T-cell (primary cell): ENCODE measurements at regions not wholly inside any gene's neighbourhood (a gene's known extent, or its start where the extent isn't known, plus 50 kb on each side); places are given as distances from the start of the nearest gene placed in this dataset.

Experiments
- ATAC-seq, 4 experiments: fragments of 200-7000 bp in 3 of 4; fragments of 150-1000 bp in 1 of 4; cut with Tn5 transposase; replicated peaks in 1 of 4; 1 replicate in 3 of 4; 2 replicates in 1 of 4; pipeline ENCODE4 v1.10.0; 2021; ENCODE audit warnings: moderate library complexity in 3 of 4, mild to moderate bottlenecking in 2 of 4, moderate number of reproducible peaks in 1 of 4
- CTCF ChIA-PET, 2 donors: fragments of 300-600 bp; sonication (Branson Sonifier 250); formaldehyde crosslinking; loops; one replicate each; lab custom pipeline; 2022; ENCODE audit warnings: antibody characterized with exemption in 2 of 2; lab: Charles Lee
- POLR2A ChIA-PET, 2 donors: fragments of 300-600 bp; sonication (Branson Sonifier 250); formaldehyde crosslinking; loops; one replicate each; lab custom pipeline; 2022; ENCODE audit warnings: antibody characterized with exemption in 2 of 2; lab: Charles Lee
- DNase-seq, 35 experiments: peaks; one replicate each; pipeline versions ENCODE4 v3.0.0 to v3.0.0-alpha.2; 2013 to 2023
- H3K27ac ChIP-seq: one replicate; pipeline ENCODE4 v1.5.1; 2013; ENCODE audit warnings: low read length
- H3K27me3 ChIP-seq, 2 experiments: replicated peaks in 1 of 2; 1 replicate in 1 of 2; 2 replicates in 1 of 2; pipeline versions ENCODE4 v1.6.1 to v1.7.0; 2013; ENCODE audit warnings: low read length in 1 of 2, mixed read lengths in 1 of 2; ENCODE audit not compliant: control insufficient read depth in 2 of 2, insufficient read depth in 2 of 2; ENCODE audit errors: extremely low read depth in 1 of 2
- H3K36me3 ChIP-seq, 2 donors: 1 replicate in 1 of 2; 2 replicates in 1 of 2; pipeline versions ENCODE4 v1.6.1 to v1.7.0; 2013; ENCODE audit warnings: low read length in 1 of 2; ENCODE audit not compliant: control insufficient read depth in 2 of 2, insufficient read depth in 1 of 2; ENCODE audit errors: extremely low read depth in 1 of 2
- H3K4me1 ChIP-seq, 2 experiments: 1 replicate in 1 of 2; 2 replicates in 1 of 2; pipeline versions ENCODE4 v1.6.1 to v1.7.0; 2013; ENCODE audit warnings: low read length in 2 of 2, mixed read lengths in 1 of 2; ENCODE audit not compliant: insufficient read depth in 2 of 2, control insufficient read depth in 1 of 2; ENCODE audit errors: extremely low read depth in 1 of 2
- H3K4me3 ChIP-seq, 2 donors: 1 replicate in 1 of 2; 2 replicates in 1 of 2; pipeline versions ENCODE4 v1.5.1 to v1.7.0; 2013; ENCODE audit warnings: mild to moderate bottlenecking in 2 of 2, low read length in 1 of 2, moderate library complexity in 1 of 2; ENCODE audit not compliant: control insufficient read depth in 1 of 2; ENCODE audit errors: extremely low read depth in 1 of 2
- H3K9me3 ChIP-seq: 2 replicates; pipeline ENCODE4 v1.7.0; 2013
- H3K27ac Mint-ChIP-seq, 2 donors: one replicate each; pipeline ENCODE4 v1.8.0; 2020 to 2021; ENCODE audit warnings: mild to moderate bottlenecking in 2 of 2, mixed read lengths in 2 of 2
- H3K27me3 Mint-ChIP-seq, 2 donors: one replicate each; pipeline ENCODE4 v1.8.0; 2021 to 2022; ENCODE audit warnings: mixed read lengths in 2 of 2
- H3K36me3 Mint-ChIP-seq: one replicate; pipeline ENCODE4 v1.8.0; 2021; ENCODE audit warnings: mixed read lengths
- H3K4me1 Mint-ChIP-seq, 3 donors: one replicate each; pipeline ENCODE4 v1.8.0; 2020 to 2022; ENCODE audit warnings: mixed read lengths in 3 of 3, mild to moderate bottlenecking in 1 of 3
- H3K4me3 Mint-ChIP-seq, 3 donors: one replicate each; pipeline ENCODE4 v1.8.0; 2020 to 2022; ENCODE audit warnings: mild to moderate bottlenecking in 3 of 3, mixed read lengths in 3 of 3, moderate library complexity in 3 of 3
- H3K9me3 Mint-ChIP-seq, 3 donors: one replicate each; pipeline ENCODE4 v1.8.0; 2020 to 2022; ENCODE audit warnings: mixed read lengths in 3 of 3
- WGBS: methylation state at CpG from one replicate; pipeline ENCODE4 v1.1.5; 2013; ENCODE audit warnings: missing lambda C conversion rate; ENCODE audit not compliant: insufficient coverage; 5-methylcytosine and 5-hydroxymethylcytosine counted together

DNA sequence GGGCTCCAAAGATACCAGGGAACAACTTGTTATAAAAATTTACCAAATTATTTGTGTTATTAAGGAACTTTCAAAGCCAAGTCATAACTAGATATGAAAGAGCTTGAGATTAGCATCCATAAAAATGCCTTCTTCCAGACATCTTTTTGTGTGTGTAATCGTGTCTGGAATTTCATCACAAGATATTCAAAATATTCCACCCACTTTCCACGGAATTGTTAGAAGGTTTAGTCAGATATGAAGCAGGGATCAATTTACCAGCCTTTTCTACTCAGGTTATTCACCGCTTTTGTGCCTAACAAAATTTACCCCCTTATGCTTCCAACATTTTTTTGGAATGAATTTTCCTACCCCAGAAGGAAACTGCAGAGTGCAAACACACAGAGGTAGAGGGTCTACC lies 130.2 kb upstream of the ACVR2A start:
- H3K9me3 Mint-ChIP-seq = peaks cover 6 to 26% (median 23%) of the 10 kb centered on the region in 3 donors
- POLR2A ChIA-PET = no interaction called here

DNA sequence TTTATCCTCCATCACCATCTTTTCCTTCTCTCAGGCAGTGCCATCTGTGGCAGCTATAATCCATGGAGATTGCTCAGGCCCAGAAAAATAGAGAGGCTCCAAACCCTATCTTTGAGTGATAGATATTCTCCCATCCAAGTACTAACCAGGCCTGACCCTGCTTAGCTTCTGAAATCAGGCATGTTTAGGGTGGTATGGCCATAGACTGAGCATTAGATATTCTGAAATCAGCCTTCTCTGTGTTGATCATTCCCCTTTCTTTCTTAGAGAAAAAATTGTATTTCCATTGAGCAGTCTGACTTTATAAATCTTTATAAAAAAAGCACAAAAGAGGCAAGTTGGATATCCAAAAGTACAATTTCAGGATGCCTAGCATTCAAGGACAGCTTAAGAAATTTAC lies 131.5 kb upstream of the ACVR2A start:
- ChIA-PET POLR2A (no interaction called here), CTCF (no interaction called here)
- no peak for DNase-seq
- ATAC-seq = no peak
- Histone ChIP-seq H3K27ac (no peak overlapping the region), H3K27me3 (no peaks in the 10 kb centered on the region), H3K9me3 (no peaks in the 10 kb centered on the region), H3K4me3 (no peak overlapping the region), H3K4me1 (no peaks in the 10 kb centered on the region), H3K36me3 (no peaks in the 10 kb centered on the region)
- Mint-ChIP-seq H3K27me3 (peaks cover 2 to 4% of the 10 kb centered on the region in 2 donors), H3K4me1 (no peaks in the 10 kb centered on the region), H3K36me3 (peaks cover 4% of the 10 kb centered on the region), H3K27ac (no peak overlapping the region), H3K4me3 (no peak overlapping the region), H3K9me3 (peaks cover 6 to 26% (median 23%) of the 10 kb centered on the region in 3 donors)

More for the DNA sequence above, 130.2 kb upstream of the ACVR2A start:
- no CpG with 5 or more reads among the region's 3 CpGs for WGBS
- Histone ChIP-seq H3K4me1 (no peaks in the 10 kb centered on the region), H3K4me3 (no peak overlapping the region), H3K36me3 (no peaks in the 10 kb centered on the region), H3K27me3 (no peaks in the 10 kb centered on the region), H3K9me3 (no peaks in the 10 kb centered on the region), H3K27ac (no peak overlapping the region)
- Mint-ChIP-seq H3K4me1 (no peaks in the 10 kb centered on the region), H3K36me3 (peaks cover 4% of the 10 kb centered on the region), H3K27ac (no peak overlapping the region), H3K4me3 (no peak overlapping the region), H3K27me3 (peaks cover 2 to 4% of the 10 kb centered on the region in 2 donors)
- CTCF ChIA-PET = no interaction called here
- ATAC-seq = no peak
- no peak for DNase-seq

DNA sequence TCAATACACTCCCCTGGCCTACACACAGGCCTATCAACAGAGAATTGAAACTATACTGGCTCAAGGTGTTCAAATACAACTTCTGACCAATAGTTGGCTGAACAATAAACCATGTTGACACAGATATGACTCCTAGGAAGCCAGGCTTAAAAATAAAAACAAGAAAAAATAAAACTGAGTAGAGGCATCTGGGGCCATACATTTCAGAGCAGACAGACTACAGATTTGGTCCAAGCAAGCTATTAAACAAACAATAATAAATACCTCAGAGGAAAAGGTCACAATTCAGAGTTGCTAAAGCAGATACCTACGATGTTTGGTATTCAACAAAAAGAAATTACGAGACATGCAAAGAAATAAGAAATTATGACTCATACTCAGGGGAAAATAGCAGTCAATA lies 132.8 kb upstream of the ACVR2A start:
- H3K4me1 Mint-ChIP-seq = no peaks in the 10 kb centered on the region
- ChIA-PET CTCF (no interaction called here), POLR2A (no interaction called here)
- peaks cover 2 to 4% of the 10 kb centered on the region in 2 donors for H3K27me3 Mint-ChIP-seq
- DNase-seq (no peak), ATAC-seq (no peak)
- H3K36me3 Mint-ChIP-seq = peaks cover 4% of the 10 kb centered on the region
- no peaks in the 10 kb centered on the region for H3K27me3 ChIP-seq
- no peaks in the 10 kb centered on the region for H3K9me3 ChIP-seq
- H3K9me3 Mint-ChIP-seq = peaks cover 11 to 31% (median 29%) of the 10 kb centered on the region in 3 donors
- no peak overlapping the region for H3K4me3 Mint-ChIP-seq
- no peaks in the 10 kb centered on the region for H3K36me3 ChIP-seq
- no peaks in the 10 kb centered on the region for H3K4me1 ChIP-seq
- no peak overlapping the region for H3K27ac ChIP-seq
- H3K4me3 ChIP-seq = no peak overlapping the region
- H3K27ac Mint-ChIP-seq = no peak overlapping the region
- no CpG with 5 or more reads among the region's 2 CpGs for WGBS

DNA sequence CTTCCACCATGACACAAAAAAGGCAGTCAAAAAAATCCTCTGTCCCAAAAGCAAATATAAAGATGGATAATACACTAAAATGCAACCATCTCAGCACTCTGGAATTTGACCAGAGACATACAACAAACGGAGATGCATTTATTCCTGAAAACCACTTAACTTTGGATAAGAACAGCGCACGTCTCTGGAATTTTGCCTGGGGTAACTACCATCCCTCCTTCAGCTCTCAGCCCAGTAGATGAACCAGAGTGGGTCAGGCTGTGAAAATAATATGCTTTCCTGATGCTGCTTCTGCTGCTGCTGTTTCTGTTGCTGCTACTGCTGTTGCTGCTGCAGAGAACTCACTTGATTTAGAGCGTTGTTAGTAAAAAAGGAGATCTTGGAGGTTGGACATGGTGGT lies 133.8 kb upstream of the ACVR2A start:
- Mint-ChIP-seq H3K36me3 (peaks cover 4% of the 10 kb centered on the region), H3K9me3 (peaks cover 11 to 33% (median 30%) of the 10 kb centered on the region in 3 donors), H3K27me3 (peaks cover 2 to 4% of the 10 kb centered on the region in 2 donors), H3K4me3 (no peak overlapping the region), H3K4me1 (no peaks in the 10 kb centered on the region), H3K27ac (no peak overlapping the region)
- H3K4me1 ChIP-seq = no peaks in the 10 kb centered on the region
- no peaks in the 10 kb centered on the region for H3K9me3 ChIP-seq
- ChIA-PET CTCF (interaction anchor here in 1 of 2 donors (0.6 kb wide), 1 partner anchor 462 kb away, joined by 3 read pairs; no protein-coding TSS in a partner anchor), POLR2A (interaction anchor here in 1 of 2 donors (0.7 kb wide), 1 partner anchor 115 kb away, joined by 3 read pairs; no protein-coding TSS in a partner anchor)
- no peak for ATAC-seq
- H3K27ac ChIP-seq = no peak overlapping the region
- H3K4me3 ChIP-seq = no peak overlapping the region
- 86% methylated on average over 1 of the region's 4 CpGs for WGBS
- no peaks in the 10 kb centered on the region for H3K36me3 ChIP-seq
- DNase-seq = no peak
- H3K27me3 ChIP-seq = no peaks in the 10 kb centered on the region

DNA sequence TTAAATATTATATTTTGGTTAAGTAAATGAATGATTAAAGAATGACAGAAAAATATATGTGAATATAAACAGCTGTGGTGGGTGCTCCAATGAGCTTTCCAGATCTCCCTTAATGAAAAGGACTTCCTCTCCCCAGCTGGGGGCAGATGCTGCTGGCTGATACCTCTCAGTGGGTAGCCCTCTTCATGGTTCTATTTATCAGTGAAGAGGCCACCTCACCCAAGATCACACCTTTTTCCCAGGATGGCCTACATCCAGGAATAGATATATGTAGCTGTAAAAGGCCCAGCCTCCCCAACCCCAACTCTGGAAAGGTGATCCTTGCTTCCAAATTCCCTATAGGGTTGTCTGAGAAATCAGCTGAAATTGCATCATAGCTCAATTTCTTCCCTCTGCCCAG lies 135.2 kb upstream of the ACVR2A start:
- Mint-ChIP-seq H3K27ac (no peak overlapping the region), H3K27me3 (peaks cover 0 to under 1% of the 10 kb centered on the region in 2 donors), H3K9me3 (peaks cover 11 to 33% (median 30%) of the 10 kb centered on the region in 3 donors), H3K4me3 (no peak overlapping the region), H3K4me1 (no peaks in the 10 kb centered on the region), H3K36me3 (peaks cover 4% of the 10 kb centered on the region)
- ChIA-PET POLR2A (no interaction called here), CTCF (no interaction called here)
- no peaks in the 10 kb centered on the region for H3K36me3 ChIP-seq
- no peak overlapping the region for H3K27ac ChIP-seq
- no peaks in the 10 kb centered on the region for H3K27me3 ChIP-seq
- DNase-seq (no peak), ATAC-seq (no peak)
- H3K4me1 ChIP-seq = no peaks in the 10 kb centered on the region
- H3K9me3 ChIP-seq = no peaks in the 10 kb centered on the region
- H3K4me3 ChIP-seq = no peak overlapping the region

DNA sequence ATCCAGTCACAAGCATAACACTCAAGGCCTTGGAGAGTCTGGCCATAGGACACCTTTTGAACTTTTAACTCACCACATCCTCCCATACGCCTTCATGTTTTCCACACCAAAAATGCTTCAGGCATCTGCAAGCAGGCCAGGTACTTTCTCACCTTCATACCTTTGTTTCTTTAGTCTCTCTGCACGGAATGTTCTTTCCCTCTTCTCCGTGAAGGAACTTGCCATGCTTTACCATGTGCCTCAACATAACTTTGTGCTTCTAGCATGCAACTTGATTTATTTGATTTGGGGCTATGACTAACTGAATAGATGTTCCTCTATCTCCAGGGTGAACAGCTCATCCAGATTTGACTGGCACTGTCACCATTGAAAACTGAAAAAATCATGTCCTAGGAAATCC lies 141.7 kb upstream of the ACVR2A start:
- DNase-seq (no peak), ATAC-seq (no peak)
- Mint-ChIP-seq H3K9me3 (peaks cover 7 to 15% (median 9%) of the 10 kb centered on the region in 3 donors), H3K27me3 (no peaks in the 10 kb centered on the region), H3K36me3 (no peaks in the 10 kb centered on the region), H3K27ac (no peak overlapping the region), H3K4me3 (no peak overlapping the region), H3K4me1 (peaks cover 0 to 2% (median 0%) of the 10 kb centered on the region in 3 donors)
- no peaks in the 10 kb centered on the region for H3K4me1 ChIP-seq
- CTCF ChIA-PET = interaction anchor here in 1 of 2 donors (0.7 kb wide), 1 partner anchor 50 kb away, joined by 3 read pairs; no protein-coding TSS in a partner anchor
- no peak overlapping the region for H3K27ac ChIP-seq
- no peaks in the 10 kb centered on the region for H3K27me3 ChIP-seq
- 64% methylated on average over 2 of the region's 3 CpGs for WGBS
- no peaks in the 10 kb centered on the region for H3K36me3 ChIP-seq
- POLR2A ChIA-PET = no interaction called here
- no peak overlapping the region for H3K4me3 ChIP-seq
- no peaks in the 10 kb centered on the region for H3K9me3 ChIP-seq

DNA sequence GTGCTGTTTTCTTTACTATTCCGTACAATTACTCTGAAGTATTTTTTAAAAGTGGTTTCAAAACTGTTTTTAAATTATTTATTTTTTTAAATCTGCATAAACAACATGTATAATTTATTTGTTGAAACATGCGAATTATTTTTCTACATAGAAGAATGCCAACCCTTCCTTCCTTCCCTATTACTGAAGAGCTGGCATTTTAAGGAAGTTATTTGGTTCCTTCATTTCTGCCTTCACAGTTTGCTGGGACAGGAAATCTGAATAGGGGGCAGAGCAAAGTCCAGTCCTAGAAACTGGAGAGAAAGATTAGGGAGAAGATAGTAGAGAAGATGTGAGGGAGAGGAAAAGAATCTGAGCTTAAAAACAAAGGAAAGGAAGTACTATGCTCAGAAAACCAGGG lies 146.7 kb upstream of the ACVR2A start:
- H3K4me3 Mint-ChIP-seq = no peak overlapping the region
- POLR2A ChIA-PET = no interaction called here
- no peak overlapping the region for H3K27ac ChIP-seq
- no CpG with 5 or more reads among the region's 2 CpGs for WGBS
- no peaks in the 10 kb centered on the region for H3K4me1 ChIP-seq
- no peak overlapping the region for H3K27ac Mint-ChIP-seq
- no peaks in the 10 kb centered on the region for H3K27me3 Mint-ChIP-seq
- no peaks in the 10 kb centered on the region for H3K9me3 ChIP-seq
- ATAC-seq = no peak
- no peaks in the 10 kb centered on the region for H3K36me3 ChIP-seq
- DNase-seq = no peak
- no peaks in the 10 kb centered on the region for H3K27me3 ChIP-seq
- peaks cover 0 to under 1% (median 0%) of the 10 kb centered on the region in 3 donors for H3K4me1 Mint-ChIP-seq
- no peaks in the 10 kb centered on the region for H3K36me3 Mint-ChIP-seq
- CTCF ChIA-PET = no interaction called here
- no peak overlapping the region for H3K4me3 ChIP-seq
- H3K9me3 Mint-ChIP-seq = peaks cover 0 to 13% (median 5%) of the 10 kb centered on the region in 3 donors
